ENCODE measurements at regions not wholly inside any gene's neighbourhood (a gene's known extent, or its start where the extent isn't known, plus 50 kb on each side); places are given as distances from the start of the nearest gene placed in this dataset.

GRCh38 chr9:95715868-95716435 lies 159.5 kb upstream of the ERCC6L2 start:
- no peak for TF ChIP-seq CTCF (IDR thresholded peaks at IDR 0.05 in 2 of 3, conservative IDR thresholded peaks at IDR 0.05 in 1 of 3; ENCODE audit: borderline replicate concordance in 1 of 3, insufficient read depth in 1 of 3, low read depth in 2 of 3, low read length in 2 of 3)
- TF ChIP-seq RAD21 (IDR thresholded peaks at IDR 0.05; ENCODE audit: low read depth) = no peak
- no peak for TF ChIP-seq REST (IDR thresholded peaks at IDR 0.05; ENCODE audit: low read depth)
- no peak for TF ChIP-seq MAX (IDR thresholded peaks at IDR 0.05)
- TF ChIP-seq JUND (IDR thresholded peaks at IDR 0.05) = no peak
- no peak for TF ChIP-seq FOSL1 (IDR thresholded peaks at IDR 0.05; ENCODE audit: low read depth)
- no peak for TF ChIP-seq ZNF274 (IDR thresholded peaks at IDR 0.05; ENCODE audit: low read depth, low read length)
- TF ChIP-seq EZH2 (IDR thresholded peaks at IDR 0.05) = no peak
- TF ChIP-seq POLR2A (IDR thresholded peaks at IDR 0.05; ENCODE audit: borderline replicate concordance, extremely low read depth, insufficient read depth, insufficient read length) = no peak
